ENCODE measurements at regions not wholly inside any gene's neighbourhood (a gene's known extent, or its start where the extent isn't known, plus 50 kb on each side); places are given as distances from the start of the nearest gene placed in this dataset.
"Not testable (repeated sequence)": the region's sequence is repeated elsewhere in the genome, so short reads cannot be mapped to it uniquely, and the experiment has no call there.

DNA sequence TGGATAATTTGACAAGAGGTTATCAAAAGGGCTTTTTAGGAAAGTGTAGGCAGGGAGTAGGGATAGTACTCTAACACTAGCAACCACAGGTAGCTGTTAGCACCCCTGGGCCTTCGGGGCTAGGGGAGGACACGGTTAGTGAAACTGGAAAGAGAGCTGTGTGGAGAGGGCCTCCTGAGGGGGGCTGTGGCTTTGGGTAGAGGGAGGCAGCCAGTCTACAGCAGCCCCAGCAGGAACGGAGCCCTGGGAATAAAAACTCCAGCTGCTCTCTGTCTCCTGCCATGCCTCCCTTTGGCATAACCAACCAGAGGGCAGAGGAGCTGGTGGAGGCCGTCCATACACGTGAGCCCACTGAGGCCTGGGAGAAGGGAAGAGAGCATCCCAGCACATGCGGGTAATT, 223.2 kb downstream of the FOXD2 start:
- Histone ChIP-seq H3K27ac (no peak overlapping the region), H3K4me1 (replicated peaks in 1 of 2) (peaks cover 9 to 12% of the 10 kb centered on the region in 2 donors), H3K4me3 (no peak overlapping the region)
- ATAC-seq (replicated peaks in 6 of 8), result no peak
- in situ Hi-C loops (cut with MboI; ENCODE audit: low pct_unique_long_range_greater_than_20kb in 2 of 9, low sequenced_read_pairs in 9 of 9, unreplicated experiment in 9 of 9), result no loop called here
- WGBS, 10 experiments, result 40 to 100% (median 85%) methylated on average over 1 to 5 of the region's 6 CpGs; no CpG with 5 or more reads in 2 of the 10 experiments

DNA sequence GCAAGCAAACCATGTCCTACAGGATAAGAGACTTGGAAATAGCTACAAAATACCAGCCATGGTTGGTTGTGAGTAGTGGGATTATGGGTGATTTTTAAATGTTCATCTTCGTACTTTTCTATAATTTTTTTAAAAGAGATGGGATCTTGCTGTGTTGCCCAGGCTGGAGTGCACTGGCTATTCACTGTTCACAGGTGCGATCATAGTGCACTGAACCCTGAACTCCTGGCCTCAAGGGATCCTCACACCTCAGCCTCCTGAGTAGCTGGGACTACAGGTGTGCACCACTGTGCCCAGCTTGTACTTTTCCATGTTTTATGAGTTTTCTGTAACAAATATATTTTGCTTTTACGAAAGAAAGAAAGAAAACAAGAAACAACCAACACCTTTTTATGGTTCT, 224.2 kb downstream of the FOXD2 start:
- Histone ChIP-seq H3K4me3 (no peak overlapping the region), H3K4me1 (replicated peaks in 1 of 2) (peaks cover 9 to 12% of the 10 kb centered on the region in 2 donors), H3K27ac (no peak overlapping the region)
- 0 to 100% (median 81%) methylated on average over 1 to 3 of the region's 3 CpGs for WGBS, 10 experiments
- no peak for ATAC-seq (replicated peaks in 6 of 8)
- in situ Hi-C loops (cut with MboI; ENCODE audit: low pct_unique_long_range_greater_than_20kb in 2 of 9, low sequenced_read_pairs in 9 of 9, unreplicated experiment in 9 of 9), result no loop called here

DNA sequence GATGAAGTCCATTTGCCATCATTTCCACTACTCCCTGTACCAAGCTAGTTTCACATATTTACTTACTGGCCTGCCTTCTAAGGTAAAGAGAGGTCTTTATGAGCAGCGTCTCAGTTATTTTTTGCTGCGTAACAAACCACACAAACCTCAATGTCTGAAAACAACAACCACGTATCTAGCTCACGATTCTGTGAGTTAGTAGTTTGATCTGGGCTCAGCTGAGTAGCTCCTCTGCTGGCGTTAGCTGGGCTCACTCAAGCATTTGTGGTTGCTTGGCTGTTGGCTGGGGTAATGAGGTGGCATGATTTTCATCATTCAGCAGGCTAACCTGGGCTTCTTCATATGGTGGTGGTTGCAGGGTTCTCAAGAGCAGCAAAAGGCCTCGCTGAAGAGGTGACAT, 225.4 kb downstream of the FOXD2 start:
- no peak overlapping the region for H3K27ac ChIP-seq
- peak in 2 of 8 experiments; percentile 13 to 68 for ATAC-seq (replicated peaks in 6 of 8)
- no peak overlapping the region for H3K4me3 ChIP-seq
- peaks cover 9 to 12% of the 10 kb centered on the region in 2 donors for H3K4me1 ChIP-seq (replicated peaks in 1 of 2)
- in situ Hi-C loops (cut with MboI; ENCODE audit: low pct_unique_long_range_greater_than_20kb in 2 of 9, low sequenced_read_pairs in 9 of 9, unreplicated experiment in 9 of 9), result no loop called here
- WGBS, 10 experiments, result 0 to 100% (median 82%) methylated on average over 1 to 6 of the region's 6 CpGs; no CpG with 5 or more reads in 3 of the 10 experiments

DNA sequence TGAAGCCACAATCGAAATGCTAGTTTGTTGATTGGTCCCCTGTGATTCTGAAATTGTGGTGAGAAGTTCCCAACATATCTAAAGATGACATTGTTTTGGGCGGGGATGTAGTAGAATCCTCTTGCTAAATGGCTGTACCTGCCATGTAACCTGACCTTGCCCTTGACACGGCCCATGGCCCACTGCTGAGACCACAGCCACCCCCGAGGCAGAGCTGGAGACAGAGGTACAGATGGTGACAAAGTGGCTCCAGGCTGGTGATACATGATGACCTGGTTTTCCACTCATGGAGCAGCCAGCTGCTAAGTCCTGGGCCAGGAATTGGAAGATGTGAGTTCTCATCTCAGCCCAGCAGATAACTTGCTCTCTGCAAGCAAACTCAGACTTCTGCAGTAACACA, 226.5 kb downstream of the FOXD2 start:
- ATAC-seq (replicated peaks in 6 of 8), result no peak
- no peak overlapping the region for H3K27ac ChIP-seq
- no peak overlapping the region for H3K4me3 ChIP-seq
- in situ Hi-C loops (cut with MboI; ENCODE audit: low pct_unique_long_range_greater_than_20kb in 2 of 9, low sequenced_read_pairs in 9 of 9, unreplicated experiment in 9 of 9), result no loop called here
- peaks cover under 1 to 3% of the 10 kb centered on the region in 2 donors for H3K4me1 ChIP-seq (replicated peaks in 1 of 2)
- WGBS, 10 experiments, result 40 to 100% (median 77%) methylated on average over 1 to 4 of the region's 4 CpGs; no CpG with 5 or more reads in 5 of the 10 experiments

DNA sequence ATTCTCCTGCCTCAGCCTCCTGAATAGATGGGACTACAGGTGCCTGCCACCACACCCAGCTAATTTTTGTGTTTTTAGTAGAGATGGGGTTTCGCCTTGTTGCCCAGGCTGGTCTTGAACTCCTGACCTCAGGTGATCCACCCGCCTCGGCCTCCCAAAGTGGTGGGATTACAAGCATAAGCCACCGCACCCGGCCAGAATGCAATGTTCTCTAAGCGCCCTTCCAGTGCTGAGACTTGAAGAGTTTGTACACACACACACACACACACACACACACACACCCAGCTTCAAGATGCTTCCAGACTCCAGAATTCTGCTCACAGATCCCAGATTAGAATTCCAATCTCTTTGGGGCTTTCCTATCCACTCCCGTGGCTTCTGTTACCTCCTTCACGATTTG, 227.1 kb downstream of the FOXD2 start:
- H3K4me3 ChIP-seq; in situ Hi-C loops (cut with MboI; ENCODE audit: low pct_unique_long_range_greater_than_20kb in 2 of 9, low sequenced_read_pairs in 9 of 9, unreplicated experiment in 9 of 9); H3K4me1 ChIP-seq (replicated peaks in 1 of 2); H3K27ac ChIP-seq; ATAC-seq (replicated peaks in 6 of 8): not testable (repeated sequence)
- 0 to 100% (median 89%) methylated on average over 1 to 8 of the region's 8 CpGs; no CpG with 5 or more reads in 3 of the 10 experiments for WGBS, 10 experiments

DNA sequence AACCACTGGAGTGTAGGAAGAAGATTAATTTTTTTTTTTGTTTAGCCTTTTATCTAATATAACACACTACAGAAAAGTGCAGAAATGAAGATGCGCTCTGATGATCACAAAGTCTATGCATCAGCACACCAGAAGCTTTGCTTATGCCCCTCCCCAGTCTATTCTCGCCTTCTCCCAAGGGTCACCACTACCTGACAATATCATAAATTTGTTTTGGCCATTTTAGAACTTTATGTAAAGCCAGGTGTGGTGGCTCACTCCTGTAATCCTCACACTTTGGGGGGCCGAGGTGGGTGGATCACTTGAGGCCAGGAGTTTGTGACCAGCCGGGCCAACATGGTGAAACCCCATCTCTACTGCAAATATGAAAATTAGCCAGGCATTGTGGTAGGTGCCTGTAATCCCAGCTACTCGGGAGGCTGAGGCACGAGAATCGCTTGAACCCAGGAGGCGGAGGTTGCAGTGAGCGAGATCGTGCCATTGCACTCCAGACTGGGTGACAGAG, 231.3 kb downstream of the FOXD2 start:
- in situ Hi-C loops (cut with MboI; ENCODE audit: low pct_unique_long_range_greater_than_20kb in 2 of 9, low sequenced_read_pairs in 9 of 9, unreplicated experiment in 9 of 9), result no loop called here
- Histone ChIP-seq H3K4me3 (no peak overlapping the region), H3K27ac (no peak overlapping the region), H3K4me1 (replicated peaks in 1 of 2) (no peaks in the 10 kb centered on the region)
- no peak for ATAC-seq (replicated peaks in 6 of 8)
- WGBS, 10 experiments, result 0 to 91% (median 81%) methylated on average over 1 to 9 of the region's 10 CpGs; no CpG with 5 or more reads in 1 of the 10 experiments

DNA sequence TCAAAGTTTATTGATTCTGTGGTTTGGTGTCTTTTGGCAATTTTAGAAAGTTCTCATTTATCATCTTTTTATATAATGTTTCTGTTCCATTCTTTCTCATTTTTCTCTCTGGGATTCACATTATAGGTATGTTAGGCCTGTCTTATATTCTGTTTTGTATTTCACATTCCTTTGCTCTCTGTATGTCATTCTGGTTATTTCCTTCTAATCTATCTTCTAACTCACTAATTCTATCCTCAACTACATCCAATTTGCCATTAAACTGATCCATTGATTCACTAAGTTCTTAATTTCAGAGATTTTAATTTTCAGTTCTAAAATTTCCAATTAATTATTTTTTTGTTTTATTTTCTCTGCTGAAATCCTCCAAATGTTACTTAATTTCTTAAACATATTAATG, 234.8 kb downstream of the FOXD2 start:
- peaks cover 9 to 12% of the 10 kb centered on the region in 2 donors for H3K4me1 ChIP-seq (replicated peaks in 1 of 2)
- in situ Hi-C loops (cut with MboI; ENCODE audit: low pct_unique_long_range_greater_than_20kb in 2 of 9, low sequenced_read_pairs in 9 of 9, unreplicated experiment in 9 of 9), result no loop called here
- H3K27ac ChIP-seq, result no peak overlapping the region
- no peak overlapping the region for H3K4me3 ChIP-seq
- ATAC-seq (replicated peaks in 6 of 8), result no peak

DNA sequence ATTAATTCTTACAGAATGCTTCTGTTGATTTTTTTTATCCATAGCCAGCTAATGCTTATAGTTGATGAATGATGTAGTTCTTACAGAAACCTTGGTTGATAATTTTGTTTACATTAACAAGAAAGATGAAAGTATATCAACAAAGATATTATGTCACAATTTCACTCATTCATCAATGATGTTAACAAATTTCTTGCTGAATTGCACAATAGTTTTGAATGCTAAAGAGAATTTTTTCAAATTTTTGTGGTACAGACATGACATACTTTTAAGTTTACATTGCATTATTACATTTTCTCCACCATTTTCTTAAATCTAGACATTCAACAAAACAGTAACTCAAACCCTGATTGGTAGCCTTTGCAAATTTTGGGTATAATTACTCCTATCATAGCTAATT, 236.3 kb downstream of the FOXD2 start:
- no peak for ATAC-seq (replicated peaks in 6 of 8)
- Histone ChIP-seq H3K4me3 (no peak overlapping the region), H3K27ac (no peak overlapping the region), H3K4me1 (replicated peaks in 1 of 2) (peaks cover 9 to 18% of the 10 kb centered on the region in 2 donors)
- in situ Hi-C loops (cut with MboI; ENCODE audit: low pct_unique_long_range_greater_than_20kb in 2 of 9, low sequenced_read_pairs in 9 of 9, unreplicated experiment in 9 of 9), result no loop called here

DNA sequence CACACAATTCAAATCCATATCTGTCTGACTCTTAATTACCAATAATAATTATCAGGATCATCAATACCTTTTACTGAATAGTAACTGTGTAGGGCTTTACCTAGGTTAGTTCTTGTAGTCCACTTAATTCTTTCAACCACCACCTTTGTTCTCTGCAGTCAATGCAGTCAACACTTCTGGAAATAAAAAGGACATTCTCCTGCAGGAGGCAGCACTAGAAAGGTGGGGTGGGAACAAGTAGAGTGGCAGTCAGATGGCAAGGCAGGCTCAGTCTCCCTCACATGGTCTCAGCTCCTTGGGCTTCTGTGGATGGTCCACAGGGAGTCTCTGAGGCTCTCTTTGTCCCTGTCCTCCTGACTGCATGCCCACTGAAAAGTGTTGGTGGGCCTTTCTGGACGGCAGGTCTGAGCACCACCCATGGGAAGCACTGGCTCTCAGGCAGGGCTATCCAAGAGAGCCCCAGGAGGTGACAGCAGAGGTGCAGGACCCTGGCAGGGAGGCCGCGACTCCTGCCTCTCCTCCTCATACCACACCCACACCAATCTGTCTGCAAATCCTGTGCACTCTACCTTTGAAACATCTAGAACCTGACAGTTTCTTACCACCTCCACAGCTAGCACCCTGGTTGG, 237.3 kb downstream of the FOXD2 start:
- no peak for ATAC-seq (replicated peaks in 6 of 8)
- Histone ChIP-seq H3K4me3 (no peak overlapping the region), H3K4me1 (replicated peaks in 1 of 2) (peaks cover 9 to 23% of the 10 kb centered on the region in 2 donors), H3K27ac (no peak overlapping the region)
- in situ Hi-C loops (cut with MboI; ENCODE audit: low pct_unique_long_range_greater_than_20kb in 2 of 9, low sequenced_read_pairs in 9 of 9, unreplicated experiment in 9 of 9), result no loop called here
- 87 to 100% (median 96%) methylated on average over 2 to 3 of the region's 3 CpGs; no CpG with 5 or more reads in 6 of the 10 experiments for WGBS, 10 experiments

DNA sequence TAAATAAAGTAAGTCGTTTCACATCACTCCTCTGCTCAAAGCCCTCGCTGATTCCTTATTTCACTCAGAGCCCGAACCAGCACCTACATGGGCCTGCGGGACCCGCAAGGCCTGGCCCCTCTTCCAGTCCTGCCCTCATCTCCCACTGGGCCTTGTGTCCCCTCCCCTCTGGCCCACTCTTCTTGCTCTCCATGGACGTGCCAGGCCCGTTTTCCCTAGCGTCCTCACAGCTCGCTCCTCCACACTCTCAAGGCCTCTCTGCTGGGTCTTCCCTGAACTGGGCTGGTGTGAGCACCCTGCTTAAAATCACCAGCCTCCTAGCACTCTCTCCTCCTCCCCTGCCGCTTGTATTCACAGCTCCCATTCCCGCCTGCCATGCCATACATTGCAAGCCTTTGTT, 237.9 kb downstream of the FOXD2 start:
- in situ Hi-C loops (cut with MboI; ENCODE audit: low pct_unique_long_range_greater_than_20kb in 2 of 9, low sequenced_read_pairs in 9 of 9, unreplicated experiment in 9 of 9), result no loop called here
- WGBS, 10 experiments, result 58 to 100% (median 83%) methylated on average over 1 to 11 of the region's 11 CpGs; no CpG with 5 or more reads in 2 of the 10 experiments

DNA sequence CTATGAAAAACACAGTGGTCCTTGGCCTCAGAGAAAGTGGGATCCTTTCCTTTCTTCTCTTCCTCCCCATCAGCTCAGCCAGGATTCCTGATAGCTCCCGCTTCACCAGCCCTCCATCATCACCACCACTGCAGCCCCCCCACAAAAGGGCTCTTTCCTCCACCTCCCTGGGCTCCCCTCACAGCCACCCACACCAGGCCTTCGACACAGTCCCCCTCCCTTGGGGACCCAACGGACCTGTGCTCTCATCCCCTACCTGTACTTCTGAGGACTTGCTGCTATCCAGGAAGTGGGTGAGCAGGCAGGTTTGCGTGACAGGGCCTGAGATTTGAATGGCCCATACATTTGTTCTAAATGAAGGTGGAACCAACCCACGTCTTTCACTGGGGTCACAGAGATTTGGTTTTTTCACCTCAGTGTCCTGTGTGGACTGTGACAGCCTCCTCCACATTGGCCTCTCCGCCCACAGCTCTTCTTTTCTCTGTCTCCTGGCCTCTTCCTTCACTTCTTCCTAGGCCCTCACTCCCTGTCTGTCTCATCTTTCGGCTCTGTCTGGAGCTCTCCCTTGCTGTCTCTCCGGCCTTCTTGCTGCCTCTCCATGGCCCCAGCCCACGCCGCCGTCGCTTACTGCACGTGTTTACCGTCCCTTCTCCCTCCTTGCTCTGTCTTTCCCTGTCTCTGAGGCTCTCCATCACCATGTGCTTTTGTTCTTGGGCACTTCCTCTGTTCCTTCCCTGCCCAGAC, 238.6 kb downstream of the FOXD2 start:
- Histone ChIP-seq H3K4me3 (no peak overlapping the region), H3K27ac (peak overlapping the region in 1 of 2 donors; percentile 27), H3K4me1 (replicated peaks in 1 of 2) (peaks cover 9 to 23% of the 10 kb centered on the region in 2 donors)
- in situ Hi-C loops (cut with MboI; ENCODE audit: low pct_unique_long_range_greater_than_20kb in 2 of 9, low sequenced_read_pairs in 9 of 9, unreplicated experiment in 9 of 9), result no loop called here
- ATAC-seq (replicated peaks in 6 of 8), result no peak
- WGBS, 10 experiments, result 67 to 97% (median 79%) methylated on average over 1 to 10 of the region's 14 CpGs; no CpG with 5 or more reads in 1 of the 10 experiments

More for the DNA sequence above, 237.9 kb downstream of the FOXD2 start:
- Histone ChIP-seq H3K4me1 (replicated peaks in 1 of 2) (peaks cover 9 to 23% of the 10 kb centered on the region in 2 donors), H3K27ac (no peak overlapping the region), H3K4me3 (no peak overlapping the region)
- ATAC-seq (replicated peaks in 6 of 8), result no peak

DNA sequence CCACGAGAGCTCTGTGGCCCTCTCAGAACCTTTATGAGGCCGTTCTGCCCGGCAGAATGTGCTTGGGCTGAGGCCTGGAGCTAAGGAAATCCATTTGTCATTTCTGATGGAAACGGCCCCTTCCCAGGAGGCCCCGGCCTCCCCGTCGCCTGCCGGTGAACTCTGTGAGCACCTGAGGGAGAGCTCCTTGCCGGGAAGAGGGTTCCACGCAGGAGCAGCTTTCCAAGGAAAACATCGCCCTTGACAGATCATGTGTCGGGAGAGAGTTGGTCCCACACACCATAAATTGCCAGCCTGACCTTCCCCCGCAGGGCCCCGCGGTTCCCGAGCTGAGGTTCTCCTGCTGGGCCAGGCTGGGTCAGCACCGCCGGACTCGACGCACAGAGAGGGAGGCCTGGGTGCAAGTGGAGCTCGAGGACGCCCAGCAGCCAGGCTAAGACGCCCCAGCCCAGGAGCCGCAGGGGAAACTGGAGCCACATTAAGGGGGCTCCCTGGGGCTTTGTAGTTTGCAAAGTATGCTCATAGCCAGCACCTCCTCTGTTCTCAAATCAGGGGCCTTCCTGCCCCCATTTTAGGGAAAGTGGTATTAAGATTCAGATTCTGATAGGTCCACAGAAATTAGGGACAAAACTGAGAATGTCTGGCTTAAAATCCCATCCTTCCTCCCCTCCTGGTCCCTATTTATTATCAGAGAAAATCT, 239.5 kb downstream of the FOXD2 start:
- peak overlapping the region; percentile 3 to 27 for H3K27ac ChIP-seq
- WGBS, 10 experiments, result 20 to 100% (median 56%) methylated on average over 1 to 12 of the region's 24 CpGs; no CpG with 5 or more reads in 5 of the 10 experiments
- in situ Hi-C loops (cut with MboI; ENCODE audit: low pct_unique_long_range_greater_than_20kb in 2 of 9, low sequenced_read_pairs in 9 of 9, unreplicated experiment in 9 of 9), result no loop called here
- ATAC-seq (replicated peaks in 6 of 8), result peak in 5 of 8 experiments; percentile 44 to 95 (median 90)
- no peak overlapping the region for H3K4me3 ChIP-seq
- peaks cover 9 to 23% of the 10 kb centered on the region in 2 donors for H3K4me1 ChIP-seq (replicated peaks in 1 of 2)

DNA sequence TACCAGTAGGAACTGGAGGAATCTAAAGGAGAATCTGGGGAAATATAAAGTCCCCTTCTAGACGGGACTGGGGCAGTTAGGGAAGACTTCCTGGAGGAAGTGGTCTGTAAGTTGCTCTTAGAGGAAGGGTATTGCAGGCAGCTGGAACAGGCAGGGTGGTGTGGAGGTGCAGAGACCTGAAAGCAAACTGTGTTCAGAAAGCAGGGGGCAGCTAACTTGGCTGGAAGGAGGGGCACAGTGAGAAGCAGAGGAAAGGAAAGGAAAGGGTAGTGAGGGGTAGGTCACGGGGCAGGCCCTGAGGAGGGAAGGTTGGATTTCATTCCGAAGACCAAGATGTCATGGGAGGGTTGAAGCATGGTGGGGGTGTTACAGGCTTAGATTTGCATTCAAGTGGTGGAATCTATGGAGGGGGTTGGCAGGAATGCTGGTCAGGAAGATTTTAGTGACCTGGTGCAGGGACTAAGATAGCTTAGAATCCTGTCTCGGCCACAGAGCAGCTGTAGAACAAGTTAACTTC, 240.7 kb downstream of the FOXD2 start:
- in situ Hi-C loops (cut with MboI; ENCODE audit: low pct_unique_long_range_greater_than_20kb in 2 of 9, low sequenced_read_pairs in 9 of 9, unreplicated experiment in 9 of 9), result no loop called here
- Histone ChIP-seq H3K27ac (no peak overlapping the region), H3K4me3 (no peak overlapping the region), H3K4me1 (replicated peaks in 1 of 2) (peaks cover 9 to 23% of the 10 kb centered on the region in 2 donors)
- ATAC-seq (replicated peaks in 6 of 8), result no peak
- 33 to 100% (median 78%) methylated on average over 1 to 4 of the region's 4 CpGs; no CpG with 5 or more reads in 1 of the 10 experiments for WGBS, 10 experiments

Data from motor neuron (in vitro differentiated cells).